SK-N-MC (cell line): ENCODE measurements at regions not wholly inside any gene's neighbourhood (a gene's known extent, or its start where the extent isn't known, plus 50 kb on each side); places are given as distances from the start of the nearest gene placed in this dataset.

Experiments used
- EZH2 ChIP-seq: fragments of 200-600 bp; sonication (generic); IDR thresholded peaks from one replicate; pipeline ENCODE4 v1.6.1; 2017; ENCODE audit warnings: antibody characterized with exemption
- POLR2AphosphoS5 ChIP-seq: IDR thresholded peaks from 2 replicates; pipeline ENCODE4 v1.6.1; 2012; ENCODE audit warnings: mild to moderate bottlenecking, low read depth, low read length, borderline replicate concordance

DNA sequence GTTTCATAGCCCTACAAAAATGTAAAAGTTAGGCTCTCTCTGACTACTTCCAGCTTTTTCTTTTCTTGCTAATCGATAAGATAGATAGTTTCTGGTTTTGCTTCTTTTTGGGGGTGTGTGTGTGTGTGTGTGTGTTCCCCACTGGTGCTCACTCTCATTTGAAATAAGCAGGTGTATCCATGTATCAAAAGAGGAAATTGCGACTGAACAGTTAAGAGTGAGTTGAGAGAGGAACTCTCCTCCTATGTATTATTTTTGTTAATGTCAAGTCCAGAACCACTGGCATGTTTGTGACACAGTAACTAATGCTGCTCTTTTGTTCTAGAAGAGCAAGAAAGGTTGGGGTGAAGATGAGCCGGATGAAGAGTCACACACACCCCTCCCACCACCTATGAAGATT is 96.7 kb upstream of the UMPS start:
- TF ChIP-seq POLR2AphosphoS5 (no peak), EZH2 (no peak)
